Tibial nerve (tissue), 4 donors: ENCODE measurements at regions not wholly inside any gene's neighbourhood (a gene's known extent, or its start where the extent isn't known, plus 50 kb on each side); places are given as distances from the start of the nearest gene placed in this dataset.

ENCODE experiments used
- EP300 ChIP-seq, 2 donors: sonication (generic); formaldehyde crosslinking; IDR thresholded peaks; one replicate each; pipeline ENCODE4 v1.6.1; 2017; ENCODE audit warnings: antibody characterized with exemption in 2 of 2, mild to moderate bottlenecking in 1 of 2
- POLR2A ChIP-seq, 2 donors: fragments of 450-650 bp; IDR thresholded peaks; one replicate each; pipeline ENCODE4 v1.6.1; 2017; ENCODE audit warnings: antibody characterized with exemption in 2 of 2, mild to moderate bottlenecking in 2 of 2, moderate library complexity in 2 of 2
- TF ChIP-seq, protein P1 (sequence below), 5 experiments: fragments of 200-600 bp in 3 of 5; fragments of 450-650 bp in 2 of 5; sonication (generic) in 3 of 5; IDR thresholded peaks; one replicate each; pipeline ENCODE4 v1.5.1; 2016 to 2019; ENCODE audit warnings: antibody characterized with exemption in 5 of 5, mild to moderate bottlenecking in 3 of 5, moderate library complexity in 2 of 5

GRCh38 chr5:121144764-121145163 is 680.7 kb downstream of the PRR16 start:
- TF ChIP-seq POLR2A (IDR thresholded peaks at IDR 0.05) (no peak), EP300 (IDR thresholded peaks at IDR 0.05) (no peak)
- TF ChIP-seq, protein P1, sequence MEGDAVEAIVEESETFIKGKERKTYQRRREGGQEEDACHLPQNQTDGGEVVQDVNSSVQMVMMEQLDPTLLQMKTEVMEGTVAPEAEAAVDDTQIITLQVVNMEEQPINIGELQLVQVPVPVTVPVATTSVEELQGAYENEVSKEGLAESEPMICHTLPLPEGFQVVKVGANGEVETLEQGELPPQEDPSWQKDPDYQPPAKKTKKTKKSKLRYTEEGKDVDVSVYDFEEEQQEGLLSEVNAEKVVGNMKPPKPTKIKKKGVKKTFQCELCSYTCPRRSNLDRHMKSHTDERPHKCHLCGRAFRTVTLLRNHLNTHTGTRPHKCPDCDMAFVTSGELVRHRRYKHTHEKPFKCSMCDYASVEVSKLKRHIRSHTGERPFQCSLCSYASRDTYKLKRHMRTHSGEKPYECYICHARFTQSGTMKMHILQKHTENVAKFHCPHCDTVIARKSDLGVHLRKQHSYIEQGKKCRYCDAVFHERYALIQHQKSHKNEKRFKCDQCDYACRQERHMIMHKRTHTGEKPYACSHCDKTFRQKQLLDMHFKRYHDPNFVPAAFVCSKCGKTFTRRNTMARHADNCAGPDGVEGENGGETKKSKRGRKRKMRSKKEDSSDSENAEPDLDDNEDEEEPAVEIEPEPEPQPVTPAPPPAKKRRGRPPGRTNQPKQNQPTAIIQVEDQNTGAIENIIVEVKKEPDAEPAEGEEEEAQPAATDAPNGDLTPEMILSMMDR (IDR thresholded peaks at IDR 0.05): no peak
